ENCODE measurements at regions not wholly inside any gene's neighbourhood (a gene's known extent, or its start where the extent isn't known, plus 50 kb on each side); places are given as distances from the start of the nearest gene placed in this dataset.

DNA sequence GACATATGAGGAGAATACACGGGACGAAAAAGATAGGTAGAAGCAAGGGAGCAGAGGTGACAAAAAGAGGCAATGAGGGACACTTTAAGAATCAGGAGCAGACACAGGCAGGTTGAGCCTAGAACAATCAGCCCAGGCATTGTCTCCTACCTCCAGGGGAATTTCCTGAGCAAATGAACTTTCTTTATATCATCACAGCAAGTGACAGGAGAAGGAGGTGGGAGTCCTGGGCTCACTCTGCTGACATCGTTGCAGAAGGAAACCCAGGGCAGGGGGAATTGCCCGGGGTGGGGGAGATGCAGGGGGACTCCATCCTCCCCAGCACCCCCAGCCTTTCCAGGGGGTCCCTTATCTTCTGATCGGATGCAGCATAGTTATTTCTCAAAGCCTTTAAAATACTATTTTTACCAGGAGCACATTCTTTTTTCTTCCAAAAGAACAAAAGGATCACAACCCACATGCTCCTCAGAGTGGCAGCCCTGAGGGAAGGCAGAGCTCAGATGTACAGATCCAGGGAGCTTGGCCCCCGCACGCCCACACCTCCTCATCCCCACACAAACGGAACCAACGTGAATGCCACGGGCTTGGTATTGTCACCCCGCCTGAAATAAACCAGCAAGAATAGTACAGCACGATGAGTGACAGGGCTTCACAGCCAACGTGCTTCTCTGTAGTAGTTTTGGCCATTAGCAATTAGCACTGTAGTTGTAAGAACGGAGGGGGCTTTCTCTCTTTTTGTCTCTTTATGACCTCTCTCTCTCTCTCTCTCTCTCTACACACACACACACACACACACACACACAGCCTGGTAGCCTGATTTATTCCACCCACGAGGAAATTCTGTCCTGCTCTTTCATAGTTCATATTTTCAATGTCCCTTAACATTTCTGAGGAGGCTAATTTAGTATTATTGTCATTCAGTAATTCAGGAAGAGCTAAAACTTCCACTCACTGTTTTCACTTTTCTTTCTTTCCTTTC is 169.5 kb upstream of the UBL3 start:
- TF ChIP-seq NFIC (IDR thresholded peaks at IDR 0.05) (no peak), YY1 (IDR thresholded peaks at IDR 0.05; ENCODE audit: low read depth) (no peak), CREB1 (IDR thresholded peaks at IDR 0.05; ENCODE audit: low read depth) (no peak), TEAD4 (IDR thresholded peaks at IDR 0.05) (no peak), TAF1 (IDR thresholded peaks at IDR 0.05; ENCODE audit: low read depth) (no peak), EP300 (IDR thresholded peaks at IDR 0.05; ENCODE audit: borderline replicate concordance) (no peak), CEBPB (IDR thresholded peaks at IDR 0.05) (no peak), FOXM1 (IDR thresholded peaks at IDR 0.05; ENCODE audit: borderline replicate concordance, low read depth) (no peak), TCF12 (IDR thresholded peaks at IDR 0.05; ENCODE audit: low read depth) (no peak), RAD21 (IDR thresholded peaks at IDR 0.05; ENCODE audit: low read depth) (no peak), EGR1 (IDR thresholded peaks at IDR 0.05) (no peak)
- TF ChIP-seq, protein P1, sequence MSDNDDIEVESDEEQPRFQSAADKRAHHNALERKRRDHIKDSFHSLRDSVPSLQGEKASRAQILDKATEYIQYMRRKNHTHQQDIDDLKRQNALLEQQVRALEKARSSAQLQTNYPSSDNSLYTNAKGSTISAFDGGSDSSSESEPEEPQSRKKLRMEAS (IDR thresholded peaks at IDR 0.05), result no peak
- TF ChIP-seq, protein P2, sequence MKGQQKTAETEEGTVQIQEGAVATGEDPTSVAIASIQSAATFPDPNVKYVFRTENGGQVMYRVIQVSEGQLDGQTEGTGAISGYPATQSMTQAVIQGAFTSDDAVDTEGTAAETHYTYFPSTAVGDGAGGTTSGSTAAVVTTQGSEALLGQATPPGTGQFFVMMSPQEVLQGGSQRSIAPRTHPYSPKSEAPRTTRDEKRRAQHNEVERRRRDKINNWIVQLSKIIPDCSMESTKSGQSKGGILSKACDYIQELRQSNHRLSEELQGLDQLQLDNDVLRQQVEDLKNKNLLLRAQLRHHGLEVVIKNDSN (IDR thresholded peaks at IDR 0.05), result no peak

Data from Ishikawa (cell line).